T-helper 9 cell (primary cell): ENCODE measurements at regions not wholly inside any gene's neighbourhood (a gene's known extent, or its start where the extent isn't known, plus 50 kb on each side); places are given as distances from the start of the nearest gene placed in this dataset.

Source experiments
- DNase-seq: peaks from one replicate; pipeline ENCODE4 v3.0.0-alpha.2; 2020

DNA sequence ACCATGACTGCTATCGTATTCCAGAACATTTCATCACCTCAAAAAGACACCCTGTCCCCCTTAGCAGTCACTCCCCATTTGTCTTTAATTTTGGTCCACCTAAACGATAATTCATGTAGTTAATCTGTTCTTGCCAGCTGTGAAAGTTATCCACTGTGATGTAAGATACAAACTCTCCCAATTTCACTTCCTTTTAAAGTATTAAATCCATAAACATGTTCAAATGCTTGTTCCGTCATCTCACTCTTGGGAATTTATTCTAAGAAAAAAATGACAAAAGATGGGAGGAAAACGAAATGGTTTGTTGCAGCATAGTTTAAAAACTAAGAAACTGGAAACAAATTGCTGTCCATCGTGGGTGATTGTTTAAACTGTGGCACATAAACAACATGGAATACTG lies 53.7 kb upstream of the IRF2 start:
- DNase-seq = no peak

DNA sequence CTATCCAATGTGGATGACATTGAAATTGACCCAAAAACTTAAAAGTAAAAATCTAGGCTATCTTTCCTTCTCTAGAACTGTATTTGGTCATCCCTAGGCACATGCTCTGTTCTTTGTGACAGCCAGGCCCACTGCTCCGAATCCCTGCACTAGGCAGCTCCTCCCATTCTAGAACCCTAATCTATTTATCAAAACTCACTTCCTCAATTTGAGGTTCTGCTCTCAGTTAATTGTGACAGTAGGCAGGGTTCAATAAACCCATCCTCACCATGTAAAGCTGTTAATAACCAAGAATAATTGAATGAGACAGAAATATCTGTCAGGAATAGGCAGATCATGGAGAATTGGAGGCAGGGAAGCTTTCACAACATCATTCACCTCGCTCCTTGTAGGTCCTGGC lies 51.9 kb upstream of the IRF2 start:
- no peak for DNase-seq
